Thoracic aorta (tissue), 2 donors: ENCODE measurements at regions not wholly inside any gene's neighbourhood (a gene's known extent, or its start where the extent isn't known, plus 50 kb on each side); places are given as distances from the start of the nearest gene placed in this dataset.

Experiments used
- ATAC-seq: fragments of 150-250 bp; one replicate; pipeline ENCODE4 v1.8.0; 2017; ENCODE audit warnings: low read depth; ENCODE audit not compliant: insufficient number of reproducible peaks, low FRiP score
- DNase-seq: peaks from one replicate; pipeline ENCODE4 v3.0.0-alpha.2; 2020; ENCODE audit warnings: low spot score
- H3K27ac ChIP-seq, 2 donors: fragments of 200-600 bp; sonication (generic); 1 replicate in 1 of 2; 2 replicates in 1 of 2; pipeline ENCODE4 v1.5.1; 2016; ENCODE audit warnings: mild to moderate bottlenecking in 2 of 2, moderate library complexity in 2 of 2
- H3K27me3 ChIP-seq: fragments of 200-600 bp; sonication (generic); replicated peaks from 2 replicates; pipeline ENCODE4 v1.6.0; 2016; ENCODE audit warnings: mild to moderate bottlenecking; ENCODE audit not compliant: insufficient read depth
- H3K36me3 ChIP-seq: fragments of 200-600 bp; sonication (generic); one replicate; pipeline ENCODE4 v1.5.1; 2016
- H3K4me1 ChIP-seq, 2 donors: fragments of 200-600 bp; sonication (generic); 1 replicate in 1 of 2; 2 replicates in 1 of 2; pipeline versions ENCODE4 v1.5.1 to v1.6.0; 2016; ENCODE audit warnings: low read depth in 2 of 2, mild to moderate bottlenecking in 1 of 2; ENCODE audit not compliant: control insufficient read depth in 1 of 2
- H3K4me3 ChIP-seq: fragments of 200-600 bp; sonication (generic); 2 replicates; pipeline ENCODE4 v1.5.1; 2016; ENCODE audit warnings: mild to moderate bottlenecking
- H3K9me3 ChIP-seq: fragments of 200-600 bp; sonication (generic); 2 replicates; pipeline ENCODE4 v1.5.1; 2016
- CTCF ChIP-seq: fragments of 200-600 bp; sonication (generic); IDR thresholded peaks from one replicate; pipeline ENCODE4 v1.5.1; 2019; ENCODE audit warnings: antibody characterized with exemption

GRCh38 chr5:110917161-110917875, 154.2 kb upstream of the TSLP start:
- peaks cover 17 to 39% of the 10 kb centered on the region in 2 donors for H3K4me1 ChIP-seq
- no peaks in the 10 kb centered on the region for H3K27me3 ChIP-seq
- peak overlapping the region in 1 of 2 donors; percentile 64 for H3K27ac ChIP-seq
- DNase-seq (no peak), ATAC-seq (no peak)
- H3K36me3 ChIP-seq = no peaks in the 10 kb centered on the region
- no peaks in the 10 kb centered on the region for H3K9me3 ChIP-seq
- no peak for TF ChIP-seq CTCF
- H3K4me3 ChIP-seq = no peak overlapping the region

DNA sequence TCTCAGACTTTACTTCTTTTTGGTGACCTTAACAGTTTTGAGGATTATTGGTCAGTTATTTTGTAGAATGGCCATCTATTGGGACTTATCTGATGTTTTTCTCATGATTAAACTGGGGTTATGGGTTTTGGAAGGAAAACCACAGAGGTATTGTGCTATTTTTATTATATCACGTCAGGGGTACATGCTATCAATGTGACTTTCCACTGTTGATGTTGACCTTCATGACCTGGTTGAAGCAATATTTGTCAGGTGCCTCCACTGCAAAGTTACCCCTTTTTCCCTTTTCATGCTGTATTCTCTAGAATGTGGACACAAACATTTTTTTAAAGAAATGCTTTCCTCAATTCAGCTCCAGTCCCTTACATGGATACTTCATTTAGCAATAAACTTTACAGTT, 152.8 kb upstream of the TSLP start:
- Histone ChIP-seq H3K4me3 (no peak overlapping the region), H3K27ac (no peak overlapping the region), H3K27me3 (no peaks in the 10 kb centered on the region), H3K36me3 (no peaks in the 10 kb centered on the region), H3K4me1 (peaks cover 17 to 42% of the 10 kb centered on the region in 2 donors), H3K9me3 (no peaks in the 10 kb centered on the region)
- no peak for TF ChIP-seq CTCF
- DNase-seq (no peak), ATAC-seq (no peak)

GRCh38 chr5:110923971-110924370, 147.5 kb upstream of the TSLP start:
- Histone ChIP-seq H3K9me3 (no peaks in the 10 kb centered on the region), H3K27me3 (no peaks in the 10 kb centered on the region), H3K4me3 (no peak overlapping the region), H3K27ac (no peak overlapping the region), H3K36me3 (no peaks in the 10 kb centered on the region), H3K4me1 (peaks cover 10 to 21% of the 10 kb centered on the region in 2 donors)
- DNase-seq (no peak), ATAC-seq (no peak)
- no peak for TF ChIP-seq CTCF

DNA sequence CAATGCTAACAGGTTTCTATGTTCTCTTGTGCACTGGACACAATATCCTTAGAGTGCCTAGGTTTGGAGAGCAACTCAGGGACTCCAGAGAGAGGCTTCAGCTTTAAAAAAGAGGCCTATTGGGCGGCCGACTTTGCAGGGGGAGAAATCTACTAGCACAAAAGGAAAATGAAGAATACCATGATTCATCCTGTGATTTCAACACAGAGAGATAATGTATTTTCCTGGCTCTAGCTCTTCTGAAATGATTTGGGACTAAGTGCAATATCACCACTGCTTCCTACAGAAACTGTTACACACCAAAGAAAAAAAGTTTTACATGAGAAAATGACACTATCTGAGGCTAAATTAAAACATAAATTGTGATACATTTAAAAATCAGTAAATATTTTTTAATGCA, 146.1 kb upstream of the TSLP start:
- Histone ChIP-seq H3K36me3 (no peaks in the 10 kb centered on the region), H3K27ac (peak overlapping the region in 1 of 2 donors; percentile 55)
- ATAC-seq = no peak

GRCh38 chr5:110925916-110926315, 145.6 kb upstream of the TSLP start:
- peaks cover 10 to 21% of the 10 kb centered on the region in 2 donors for H3K4me1 ChIP-seq
- H3K9me3 ChIP-seq = no peaks in the 10 kb centered on the region
- ATAC-seq = peak; percentile 89
- DNase-seq = no peak
- peak overlapping the region in 1 of 2 donors; percentile 55 for H3K27ac ChIP-seq
- H3K27me3 ChIP-seq = no peaks in the 10 kb centered on the region
- no peak overlapping the region for H3K4me3 ChIP-seq
- H3K36me3 ChIP-seq = no peaks in the 10 kb centered on the region
- no peak for TF ChIP-seq CTCF

More for the DNA sequence above, 146.1 kb upstream of the TSLP start:
- DNase-seq = no peak
- H3K9me3 ChIP-seq = no peaks in the 10 kb centered on the region
- H3K4me3 ChIP-seq = no peak overlapping the region
- H3K27me3 ChIP-seq = no peaks in the 10 kb centered on the region
- TF ChIP-seq CTCF = no peak
- peaks cover 10 to 21% of the 10 kb centered on the region in 2 donors for H3K4me1 ChIP-seq
